Activated CD4-positive, alpha-beta T cell treated with anti-CD3 and anti-CD28 coated beads, Interleukin-2, amount 10 ng/mL, durations not matched to agents 24 days and 14 days (primary cell): ENCODE measurements at regions not wholly inside any gene's neighbourhood (a gene's known extent, or its start where the extent isn't known, plus 50 kb on each side); places are given as distances from the start of the nearest gene placed in this dataset.

ENCODE experiments used
- DNase-seq: peaks from one replicate; pipeline ENCODE4 v3.0.0; 2022
- H3K27ac Mint-ChIP-seq: one replicate; pipeline ENCODE4 v1.8.0; 2022; ENCODE audit warnings: mild to moderate bottlenecking, mixed read lengths
- H3K27me3 Mint-ChIP-seq: one replicate; pipeline ENCODE4 v1.8.0; 2022; ENCODE audit warnings: mixed read lengths
- H3K36me3 Mint-ChIP-seq: one replicate; pipeline ENCODE4 v1.8.0; 2022; ENCODE audit warnings: low read depth, mild to moderate bottlenecking, mixed read lengths
- H3K4me1 Mint-ChIP-seq: one replicate; pipeline ENCODE4 v1.8.0; 2021; ENCODE audit warnings: mixed read lengths
- H3K4me3 Mint-ChIP-seq: one replicate; pipeline ENCODE4 v1.8.0; 2022; ENCODE audit warnings: mild to moderate bottlenecking, moderate library complexity, mixed read lengths
- H3K9me3 Mint-ChIP-seq: one replicate; pipeline ENCODE4 v1.8.0; 2021; ENCODE audit warnings: mixed read lengths
- intact Hi-C: fragments of 100-400 bp; cut with micrococcal nuclease; formaldehyde crosslinking; loops from one replicate; pipeline ENCODE4 v1.15.1; 2023

GRCh38 chr3:56672-57071 lies 139.9 kb upstream of the CHL1 start:
- Mint-ChIP-seq H3K9me3 (no peaks in the 10 kb centered on the region), H3K36me3 (no peaks in the 10 kb centered on the region), H3K27me3 (no peaks in the 10 kb centered on the region), H3K27ac (no peak overlapping the region), H3K4me1 (no peaks in the 10 kb centered on the region), H3K4me3 (no peak overlapping the region)
- DNase-seq: no peak
- intact Hi-C loops: no loop called here

DNA sequence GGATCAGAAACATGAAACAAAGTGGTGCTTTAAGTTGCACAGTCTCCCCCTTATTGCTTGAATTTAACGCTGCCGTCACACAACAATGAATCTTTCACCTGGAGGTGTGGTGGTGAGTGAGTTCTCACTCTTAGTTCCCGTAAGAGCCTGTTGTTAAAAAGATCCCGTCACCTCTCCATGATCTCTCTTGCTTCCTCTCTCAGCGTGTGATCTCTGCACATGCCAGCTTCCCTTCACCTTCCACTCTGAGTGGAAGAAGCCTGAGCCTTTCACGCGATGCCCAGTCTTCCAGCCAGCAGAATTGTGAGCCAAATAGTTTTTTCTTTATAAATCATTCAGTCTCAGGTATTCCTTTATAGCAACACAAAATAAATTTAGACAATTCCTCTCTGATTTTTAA lies 136.7 kb upstream of the CHL1 start:
- H3K27ac Mint-ChIP-seq: no peak overlapping the region
- no peak overlapping the region for H3K4me3 Mint-ChIP-seq
- no peaks in the 10 kb centered on the region for H3K9me3 Mint-ChIP-seq
- H3K27me3 Mint-ChIP-seq: no peaks in the 10 kb centered on the region
- no peaks in the 10 kb centered on the region for H3K36me3 Mint-ChIP-seq
- no peak for DNase-seq
- intact Hi-C loops: no loop called here
- no peaks in the 10 kb centered on the region for H3K4me1 Mint-ChIP-seq

- Mint-ChIP-seq H3K4me1 (no peaks in the 10 kb centered on the region), H3K27me3 (no peaks in the 10 kb centered on the region), H3K9me3 (no peaks in the 10 kb centered on the region), H3K27ac (no peak overlapping the region), H3K36me3 (no peaks in the 10 kb centered on the region), H3K4me3 (no peak overlapping the region)
- no peak for DNase-seq
- intact Hi-C loops: no loop called here
Observed at GRCh38 chr3:63095-63765, 133.3 kb upstream of the CHL1 start.

DNA sequence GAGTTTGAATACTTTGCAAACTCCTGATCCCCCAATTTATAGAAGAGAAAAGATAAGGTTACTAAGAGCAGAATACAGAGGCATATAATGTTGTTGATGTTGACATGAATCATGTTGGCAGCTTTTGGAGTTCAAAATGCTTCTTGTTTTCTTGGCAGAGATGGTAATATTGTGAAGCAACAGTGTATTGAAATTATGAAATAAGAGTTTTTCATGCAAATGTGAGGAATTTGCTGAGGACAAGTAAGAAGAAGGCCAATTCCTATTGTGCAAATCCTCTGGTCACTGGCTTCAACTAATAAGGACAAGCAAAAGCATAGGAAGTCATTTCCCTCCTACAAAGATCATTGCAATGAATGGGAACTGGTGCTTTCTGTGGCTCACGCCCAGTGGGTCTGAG lies 126.9 kb upstream of the CHL1 start:
- no peak for DNase-seq
- Mint-ChIP-seq H3K27me3 (no peaks in the 10 kb centered on the region), H3K9me3 (no peaks in the 10 kb centered on the region), H3K36me3 (no peaks in the 10 kb centered on the region), H3K27ac (no peak overlapping the region), H3K4me1 (no peaks in the 10 kb centered on the region), H3K4me3 (no peak overlapping the region)
- intact Hi-C loops: no loop called here

DNA sequence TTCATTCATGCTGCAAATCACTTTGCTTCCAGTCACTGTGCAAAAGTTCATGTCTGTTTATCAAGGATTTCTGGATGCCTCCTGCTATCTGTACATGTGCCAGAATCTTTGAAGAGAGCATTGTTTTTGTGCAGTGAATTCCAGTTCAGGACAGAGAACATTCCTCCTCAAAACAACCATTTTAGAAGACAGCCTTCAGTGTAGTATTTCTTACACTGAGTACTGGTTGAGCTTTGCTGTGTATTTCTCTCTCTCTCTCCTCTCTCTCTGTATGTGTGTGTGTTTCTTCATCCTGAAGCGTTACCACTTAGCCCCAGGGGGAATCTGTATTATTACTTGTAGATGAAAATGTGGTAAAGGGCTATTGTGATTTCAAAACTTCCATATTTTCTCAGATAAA lies 123.8 kb upstream of the CHL1 start:
- no peaks in the 10 kb centered on the region for H3K36me3 Mint-ChIP-seq
- no peak for DNase-seq
- H3K27ac Mint-ChIP-seq: no peak overlapping the region
- H3K4me3 Mint-ChIP-seq: no peak overlapping the region
- H3K9me3 Mint-ChIP-seq: no peaks in the 10 kb centered on the region
- H3K4me1 Mint-ChIP-seq: no peaks in the 10 kb centered on the region
- intact Hi-C loops: no loop called here
- H3K27me3 Mint-ChIP-seq: no peaks in the 10 kb centered on the region

GRCh38 chr3:73271-73670 lies 123.3 kb upstream of the CHL1 start:
- no peak overlapping the region for H3K27ac Mint-ChIP-seq
- no peaks in the 10 kb centered on the region for H3K4me1 Mint-ChIP-seq
- intact Hi-C loops: no loop called here
- H3K9me3 Mint-ChIP-seq: no peaks in the 10 kb centered on the region
- no peak for DNase-seq
- H3K4me3 Mint-ChIP-seq: no peak overlapping the region
- no peaks in the 10 kb centered on the region for H3K36me3 Mint-ChIP-seq
- no peaks in the 10 kb centered on the region for H3K27me3 Mint-ChIP-seq

DNA sequence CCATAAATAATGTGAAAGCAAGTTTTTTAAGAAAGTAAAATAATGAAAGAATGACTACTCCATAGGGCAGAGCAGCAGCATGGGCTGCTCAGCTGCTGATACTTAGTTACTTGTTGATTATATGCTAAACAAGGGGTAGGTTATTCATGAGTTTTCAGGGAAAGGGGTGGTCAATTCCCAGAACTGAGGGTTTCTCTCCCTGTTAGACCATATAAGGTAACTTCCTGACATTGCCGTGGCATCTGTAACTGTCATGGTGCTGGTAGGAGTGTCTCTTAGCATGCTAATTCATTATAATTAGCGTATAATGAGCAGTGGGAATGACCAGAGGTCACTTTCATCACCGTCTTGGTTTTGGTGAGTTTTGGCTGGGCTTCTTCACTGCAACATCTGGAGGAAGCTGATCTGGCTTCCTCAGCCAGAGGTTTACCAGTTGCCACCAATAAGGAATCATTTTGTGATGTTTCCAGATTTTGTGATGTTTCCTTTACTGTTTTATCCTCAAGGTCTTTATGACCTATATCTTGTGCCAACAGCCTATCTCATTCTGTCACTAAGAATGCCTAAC lies 121.8 kb upstream of the CHL1 start:
- Mint-ChIP-seq H3K27me3 (no peaks in the 10 kb centered on the region), H3K36me3 (no peaks in the 10 kb centered on the region), H3K4me3 (no peak overlapping the region), H3K27ac (no peak overlapping the region), H3K4me1 (no peaks in the 10 kb centered on the region), H3K9me3 (no peaks in the 10 kb centered on the region)
- intact Hi-C loops: no loop called here
- DNase-seq: no peak

- intact Hi-C loops: no loop called here
- DNase-seq: no peak
- Mint-ChIP-seq H3K27ac (no peak overlapping the region), H3K36me3 (no peaks in the 10 kb centered on the region), H3K4me1 (no peaks in the 10 kb centered on the region), H3K4me3 (no peak overlapping the region), H3K9me3 (no peaks in the 10 kb centered on the region), H3K27me3 (no peaks in the 10 kb centered on the region)
Observed at GRCh38 chr3:75260-75659, 121.3 kb upstream of the CHL1 start.

GRCh38 chr3:79542-79941 lies 117.0 kb upstream of the CHL1 start:
- DNase-seq: no peak
- H3K27me3 Mint-ChIP-seq: no peaks in the 10 kb centered on the region
- H3K4me3 Mint-ChIP-seq: no peak overlapping the region
- intact Hi-C loops: no loop called here
- H3K4me1 Mint-ChIP-seq: no peaks in the 10 kb centered on the region
- no peaks in the 10 kb centered on the region for H3K36me3 Mint-ChIP-seq
- no peaks in the 10 kb centered on the region for H3K9me3 Mint-ChIP-seq
- H3K27ac Mint-ChIP-seq: no peak overlapping the region

DNA sequence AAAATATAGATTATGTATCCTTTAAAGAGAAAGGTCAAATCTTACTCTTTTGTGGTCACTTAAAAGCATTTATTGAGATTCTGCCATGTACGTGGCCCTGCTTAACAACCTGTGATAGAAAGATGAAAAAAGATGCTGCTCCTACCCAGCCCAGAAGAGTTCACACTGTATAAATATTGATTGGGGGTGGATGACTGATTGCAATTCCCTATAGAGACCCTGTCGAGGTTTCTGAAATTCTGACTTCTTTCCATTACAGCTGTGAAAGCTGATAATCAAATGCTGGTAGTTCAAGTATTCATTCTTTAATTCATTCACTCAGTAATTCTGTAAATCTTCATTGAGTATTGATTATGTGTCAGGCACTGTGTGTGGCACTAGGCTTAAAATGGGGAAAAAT lies 114.1 kb upstream of the CHL1 start:
- Mint-ChIP-seq H3K4me3 (no peak overlapping the region), H3K4me1 (no peaks in the 10 kb centered on the region), H3K36me3 (no peaks in the 10 kb centered on the region), H3K27me3 (no peaks in the 10 kb centered on the region), H3K27ac (no peak overlapping the region), H3K9me3 (no peaks in the 10 kb centered on the region)
- no peak for DNase-seq
- intact Hi-C loops: no loop called here

- no peaks in the 10 kb centered on the region for H3K27me3 Mint-ChIP-seq
- intact Hi-C loops: no loop called here
- H3K4me3 Mint-ChIP-seq: no peak overlapping the region
- DNase-seq: no peak
- H3K4me1 Mint-ChIP-seq: no peaks in the 10 kb centered on the region
- H3K9me3 Mint-ChIP-seq: no peaks in the 10 kb centered on the region
- H3K27ac Mint-ChIP-seq: no peak overlapping the region
- H3K36me3 Mint-ChIP-seq: no peaks in the 10 kb centered on the region
Observed at GRCh38 chr3:83096-83495, 113.5 kb upstream of the CHL1 start.

GRCh38 chr3:85180-85579 lies 111.4 kb upstream of the CHL1 start:
- intact Hi-C loops: no loop called here
- Mint-ChIP-seq H3K27ac (no peak overlapping the region), H3K27me3 (no peaks in the 10 kb centered on the region), H3K36me3 (no peaks in the 10 kb centered on the region), H3K9me3 (no peaks in the 10 kb centered on the region), H3K4me1 (no peaks in the 10 kb centered on the region), H3K4me3 (no peak overlapping the region)
- DNase-seq: no peak

DNA sequence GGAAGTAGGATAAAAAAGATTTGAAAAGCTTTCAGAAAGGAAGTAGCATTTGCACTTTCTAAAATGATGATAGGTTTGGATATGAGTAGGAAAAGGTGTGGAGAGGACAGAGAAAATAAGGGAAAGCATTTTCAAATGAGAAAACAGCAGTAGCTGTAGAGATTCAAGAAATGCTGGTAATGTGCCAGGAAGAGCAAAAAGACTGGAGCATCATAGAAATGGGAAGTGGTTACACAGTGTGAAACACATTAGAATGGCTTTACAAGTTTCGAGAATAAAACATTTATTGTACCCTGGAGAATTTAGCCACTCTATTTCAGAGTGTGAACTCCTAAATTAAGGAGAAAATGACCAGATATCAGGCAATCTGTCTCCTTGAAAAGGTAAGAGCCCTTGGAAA lies 108.3 kb upstream of the CHL1 start:
- H3K4me3 Mint-ChIP-seq: no peak overlapping the region
- no peak overlapping the region for H3K27ac Mint-ChIP-seq
- no peak for DNase-seq
- no peaks in the 10 kb centered on the region for H3K36me3 Mint-ChIP-seq
- H3K27me3 Mint-ChIP-seq: no peaks in the 10 kb centered on the region
- H3K4me1 Mint-ChIP-seq: no peaks in the 10 kb centered on the region
- no peaks in the 10 kb centered on the region for H3K9me3 Mint-ChIP-seq
- intact Hi-C loops: no loop called here

DNA sequence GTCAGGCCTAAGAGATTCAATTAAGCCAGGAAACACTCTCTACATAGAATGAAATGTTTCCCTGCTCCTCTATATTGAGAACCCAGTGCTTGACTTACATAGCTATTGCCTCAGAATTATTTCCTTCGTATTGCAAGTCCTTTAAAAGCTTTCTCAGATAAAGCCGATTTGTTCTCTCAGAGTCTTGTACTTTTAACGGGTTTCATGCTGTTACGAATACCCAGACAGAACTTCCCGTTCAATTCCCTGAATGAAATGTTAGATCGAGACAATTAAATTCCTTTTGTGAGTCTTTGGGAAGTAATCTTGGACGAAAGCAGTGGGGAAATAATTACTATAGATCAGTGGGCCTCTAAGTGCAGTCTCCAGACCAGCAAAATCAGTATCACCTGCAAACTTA lies 102.8 kb upstream of the CHL1 start:
- H3K27me3 Mint-ChIP-seq: no peaks in the 10 kb centered on the region
- no peak overlapping the region for H3K4me3 Mint-ChIP-seq
- intact Hi-C loops: no loop called here
- H3K4me1 Mint-ChIP-seq: no peaks in the 10 kb centered on the region
- H3K9me3 Mint-ChIP-seq: no peaks in the 10 kb centered on the region
- DNase-seq: no peak
- no peak overlapping the region for H3K27ac Mint-ChIP-seq
- no peaks in the 10 kb centered on the region for H3K36me3 Mint-ChIP-seq

DNA sequence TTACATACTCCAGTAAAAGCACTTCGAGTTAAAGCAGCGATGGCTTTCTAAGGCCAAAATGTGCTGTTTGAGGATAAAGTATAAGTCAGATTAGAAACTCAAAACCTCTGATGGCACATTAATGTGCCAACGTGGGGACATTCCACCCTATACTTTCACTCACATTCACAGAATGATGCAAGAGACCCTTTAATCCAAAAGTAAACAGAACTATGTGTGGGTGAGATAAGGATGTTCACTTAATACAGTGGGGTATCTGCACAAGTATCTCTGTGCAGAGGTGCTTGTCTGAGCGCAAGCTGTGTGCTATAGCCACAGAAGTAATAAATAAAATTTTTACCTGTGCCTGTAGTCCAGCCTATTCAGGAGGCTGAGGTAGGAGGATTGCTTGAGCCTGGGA lies 100.3 kb upstream of the CHL1 start:
- H3K27ac Mint-ChIP-seq: no peak overlapping the region
- no peaks in the 10 kb centered on the region for H3K4me1 Mint-ChIP-seq
- H3K9me3 Mint-ChIP-seq: no peaks in the 10 kb centered on the region
- no peaks in the 10 kb centered on the region for H3K27me3 Mint-ChIP-seq
- no peak for DNase-seq
- no peaks in the 10 kb centered on the region for H3K36me3 Mint-ChIP-seq
- H3K4me3 Mint-ChIP-seq: no peak overlapping the region
- intact Hi-C loops: no loop called here
